ENCODE measurements at regions not wholly inside any gene's neighbourhood (a gene's known extent, or its start where the extent isn't known, plus 50 kb on each side); places are given as distances from the start of the nearest gene placed in this dataset.

GRCh38 chr4:137775701-137776100 is 243.4 kb upstream of the PCDH18 start:
- no peaks in the 10 kb centered on the region for H3K36me3 ChIP-seq (ENCODE audit: insufficient read depth, low read length)
- no peaks in the 10 kb centered on the region for H3K9me3 ChIP-seq (ENCODE audit: low read length)
- H3K79me2 ChIP-seq (ENCODE audit: insufficient read depth, low read depth, low read length) = no peaks in the 10 kb centered on the region
- CTCF ChIA-PET (ENCODE audit: unreplicated experiment) = no interaction called here
- no peak for TF ChIP-seq CTCF (conservative IDR thresholded peaks at IDR 0.05; ENCODE audit: low read length)
- no peak for TF ChIP-seq EZH2phosphoT487 (IDR thresholded peaks at IDR 0.05; ENCODE audit: borderline replicate concordance, low read depth, low read length)
- H4K20me1 ChIP-seq (ENCODE audit: insufficient read depth, low read length) = no peaks in the 10 kb centered on the region
- DNase-seq (ENCODE audit: low spot score) = no peak
- H3K4me1 ChIP-seq (ENCODE audit: insufficient read depth, low read length, poor library complexity, severe bottlenecking) = no peaks in the 10 kb centered on the region
- BruUV-seq (replicated peaks) = no TSS peak
- H3K4me3 ChIP-seq (ENCODE audit: low read depth, low read length, poor library complexity, severe bottlenecking) = no peak overlapping the region
- H2AFZ ChIP-seq (ENCODE audit: low read length) = no peak overlapping the region
- no peaks in the 10 kb centered on the region for H3K9me2 ChIP-seq (ENCODE audit: insufficient read depth, low read length)
- POLR2A ChIA-PET = no interaction called here
- no peak overlapping the region for H3K4me2 ChIP-seq (ENCODE audit: low read length)
- no peak overlapping the region for H3K27ac ChIP-seq (ENCODE audit: low read depth, low read length, poor library complexity, severe bottlenecking)
- intact Hi-C loops (cut with micrococcal nuclease; ENCODE audit: unreplicated experiment) = no loop called here

- ChIA-PET POLR2A (no interaction called here), CTCF (ENCODE audit: unreplicated experiment) (no interaction called here)
- H3K4me3 ChIP-seq (ENCODE audit: low read depth, low read length, poor library complexity, severe bottlenecking) = no peak overlapping the region
- DNase-seq (ENCODE audit: low spot score) = no peak
- H3K4me1 ChIP-seq (ENCODE audit: insufficient read depth, low read length, poor library complexity, severe bottlenecking) = no peaks in the 10 kb centered on the region
- no peaks in the 10 kb centered on the region for H3K9me2 ChIP-seq (ENCODE audit: insufficient read depth, low read length)
- H2AFZ ChIP-seq (ENCODE audit: low read length) = no peak overlapping the region
- TF ChIP-seq EZH2phosphoT487 (IDR thresholded peaks at IDR 0.05; ENCODE audit: borderline replicate concordance, low read depth, low read length) (no peak), CTCF (conservative IDR thresholded peaks at IDR 0.05; ENCODE audit: low read length) (no peak)
- no TSS peak for BruUV-seq (replicated peaks)
- no peaks in the 10 kb centered on the region for H3K9me3 ChIP-seq (ENCODE audit: low read length)
- no peak overlapping the region for H3K4me2 ChIP-seq (ENCODE audit: low read length)
- no peaks in the 10 kb centered on the region for H3K36me3 ChIP-seq (ENCODE audit: insufficient read depth, low read length)
- no peaks in the 10 kb centered on the region for H4K20me1 ChIP-seq (ENCODE audit: insufficient read depth, low read length)
- no peak overlapping the region for H3K27ac ChIP-seq (ENCODE audit: low read depth, low read length, poor library complexity, severe bottlenecking)
- intact Hi-C loops (cut with micrococcal nuclease; ENCODE audit: unreplicated experiment) = no loop called here
- H3K79me2 ChIP-seq (ENCODE audit: insufficient read depth, low read depth, low read length) = no peaks in the 10 kb centered on the region
These were observed 242.2 kb upstream of the PCDH18 start for GRCh38 chr4:137774501-137774900.

- Histone ChIP-seq H3K4me2 (ENCODE audit: low read length) (no peak overlapping the region), H3K4me3 (ENCODE audit: low read depth, low read length, poor library complexity, severe bottlenecking) (no peak overlapping the region), H3K79me2 (ENCODE audit: insufficient read depth, low read depth, low read length) (no peaks in the 10 kb centered on the region), H3K4me1 (ENCODE audit: insufficient read depth, low read length, poor library complexity, severe bottlenecking) (no peaks in the 10 kb centered on the region), H2AFZ (ENCODE audit: low read length) (no peak overlapping the region), H4K20me1 (ENCODE audit: insufficient read depth, low read length) (no peaks in the 10 kb centered on the region), H3K9me2 (ENCODE audit: insufficient read depth, low read length) (no peaks in the 10 kb centered on the region), H3K27ac (ENCODE audit: low read depth, low read length, poor library complexity, severe bottlenecking) (no peak overlapping the region), H3K36me3 (ENCODE audit: insufficient read depth, low read length) (no peaks in the 10 kb centered on the region), H3K9me3 (ENCODE audit: low read length) (no peaks in the 10 kb centered on the region)
- intact Hi-C loops (cut with micrococcal nuclease; ENCODE audit: unreplicated experiment) = no loop called here
- no peak for DNase-seq (ENCODE audit: low spot score)
- CTCF ChIA-PET (ENCODE audit: unreplicated experiment) = no interaction called here
- BruUV-seq (replicated peaks) = no TSS peak
- TF ChIP-seq EZH2phosphoT487 (IDR thresholded peaks at IDR 0.05; ENCODE audit: borderline replicate concordance, low read depth, low read length) (no peak), CTCF (conservative IDR thresholded peaks at IDR 0.05; ENCODE audit: low read length) (no peak)
- POLR2A ChIA-PET = no interaction called here
These were observed 236.6 kb upstream of the PCDH18 start for GRCh38 chr4:137768881-137769280.
